Adrenal gland (tissue), 9 donors: ENCODE measurements at regions not wholly inside any gene's neighbourhood (a gene's known extent, or its start where the extent isn't known, plus 50 kb on each side); places are given as distances from the start of the nearest gene placed in this dataset.

ENCODE experiments used
- DNase-seq, 7 donors: peaks; one replicate each; pipeline ENCODE4 v3.0.0-alpha.2; 2019 to 2020
- H3K27ac ChIP-seq, 5 donors: fragments of 200-600 bp; sonication (generic) in 4 of 5; 1 replicate in 3 of 5; 2 replicates in 2 of 5; pipeline versions ENCODE4 v1.5.1 to v1.8.0; 2016 to 2020; ENCODE audit warnings: mild to moderate bottlenecking in 1 of 5
- H3K27me3 ChIP-seq: fragments of 200-600 bp; 2 replicates; pipeline ENCODE4 v1.8.0; 2021
- H3K36me3 ChIP-seq, 2 donors: fragments of 200-600 bp; replicated peaks in 1 of 2; 1 replicate in 1 of 2; 2 replicates in 1 of 2; pipeline versions ENCODE4 v1.5.1 to v1.8.0; 2018 to 2022
- H3K4me1 ChIP-seq, 2 donors: fragments of 200-600 bp; replicated peaks in 1 of 2; 1 replicate in 1 of 2; 2 replicates in 1 of 2; pipeline versions ENCODE4 v1.5.1 to v1.8.0; 2018 to 2021
- H3K4me3 ChIP-seq, 4 donors: fragments of 200-600 bp; sonication (generic) in 3 of 4; one replicate each; pipeline ENCODE4 v1.5.1; 2016 to 2018
- H3K9me3 ChIP-seq, 3 donors: fragments of 200-600 bp; sonication (generic) in 1 of 3; replicated peaks in 1 of 3; 1 replicate in 2 of 3; 2 replicates in 1 of 3; pipeline versions ENCODE4 v1.5.1 to v1.8.0; 2016 to 2021
- CTCF ChIP-seq, 6 experiments: fragments of 450-650 bp in 4 of 6; fragments of 200-600 bp in 2 of 6; sonication (generic) in 1 of 6; IDR thresholded peaks; 1 replicate in 5 of 6; 2 replicates in 1 of 6; pipeline versions ENCODE4 v1.5.1 to v1.8.0; 2016 to 2021; ENCODE audit warnings: antibody characterized with exemption in 6 of 6, mild to moderate bottlenecking in 2 of 6, moderate library complexity in 1 of 6
- POLR2A ChIP-seq, 2 donors: fragments of 450-650 bp; IDR thresholded peaks; one replicate each; pipeline ENCODE4 v1.6.1; 2017; ENCODE audit warnings: antibody characterized with exemption in 2 of 2, mild to moderate bottlenecking in 2 of 2, moderate library complexity in 1 of 2
- WGBS, 4 donors: extraction: QIAGEN DNeasy Blood & Tissue Kit in 2 of 4; methylation state at CpG; one replicate each; pipeline versions ENCODE4 v1.1.5 to v1.1.7; 2013 to 2017; 5-methylcytosine and 5-hydroxymethylcytosine counted together
- intact Hi-C, 2 donors: fragments of 100-400 bp; cut with DNase I; formaldehyde crosslinking; loops; one replicate each; pipeline versions ENCODE4 v1.14.1 to v1.15.0; 2022 to 2023
- donor health status: healthy with polysubstance abuse.
- donor health status: Bipolar disorder and iron deficiency.
- donor health status: DM: yes; HTN: yes; CAD: no.
- donor health status: DM: no; HTN: no; CAD: no.
- donor health status: DM: no; HTN: no; CAD: no.

GRCh38 chr13:67554286-67554685, 324.1 kb upstream of the PCDH9 start:
- H3K4me3 ChIP-seq = no peak overlapping the region
- TF ChIP-seq POLR2A (IDR thresholded peaks at IDR 0.05) (no peak), CTCF (IDR thresholded peaks at IDR 0.05) (no peak)
- no peaks in the 10 kb centered on the region for H3K36me3 ChIP-seq
- no peaks in the 10 kb centered on the region for H3K4me1 ChIP-seq
- H3K9me3 ChIP-seq = peaks cover 0 to 5% (median 5%) of the 10 kb centered on the region in 3 donors
- H3K27ac ChIP-seq = no peak overlapping the region
- intact Hi-C loops = no loop called here
- no peaks in the 10 kb centered on the region for H3K27me3 ChIP-seq
- DNase-seq = no peak

GRCh38 chr13:67549331-67549730, 319.2 kb upstream of the PCDH9 start:
- Histone ChIP-seq H3K4me3 (no peak overlapping the region), H3K4me1 (no peaks in the 10 kb centered on the region), H3K9me3 (no peaks in the 10 kb centered on the region), H3K36me3 (no peaks in the 10 kb centered on the region), H3K27ac (no peak overlapping the region), H3K27me3 (no peaks in the 10 kb centered on the region)
- intact Hi-C loops = no loop called here
- no peak for DNase-seq
- TF ChIP-seq CTCF (IDR thresholded peaks at IDR 0.05) = no peak
- TF ChIP-seq POLR2A (IDR thresholded peaks at IDR 0.05) = no peak
- WGBS, 4 donors = 68 to 82% (median 71%) methylated on average over 4 of the region's 4 CpGs

- Histone ChIP-seq H3K4me3 (no peak overlapping the region), H3K27ac (no peak overlapping the region), H3K27me3 (no peaks in the 10 kb centered on the region), H3K36me3 (no peaks in the 10 kb centered on the region), H3K9me3 (no peaks in the 10 kb centered on the region), H3K4me1 (no peaks in the 10 kb centered on the region)
- 41 to 67% (median 52%) methylated on average over 1 of the region's 1 CpG for WGBS, 4 donors
- intact Hi-C loops = no loop called here
- TF ChIP-seq POLR2A (IDR thresholded peaks at IDR 0.05) (no peak), CTCF (IDR thresholded peaks at IDR 0.05) (no peak)
- DNase-seq = no peak
These were observed 308.8 kb upstream of the PCDH9 start for GRCh38 chr13:67538906-67539305.

- DNase-seq = no peak
- no peak for TF ChIP-seq POLR2A (IDR thresholded peaks at IDR 0.05)
- TF ChIP-seq CTCF (IDR thresholded peaks at IDR 0.05) = no peak
- 68 to 81% (median 71%) methylated on average over 2 of the region's 2 CpGs for WGBS, 4 donors
These were observed 290.8 kb upstream of the PCDH9 start for GRCh38 chr13:67520886-67521285.

More at GRCh38 chr13:67520886-67521285, 290.8 kb upstream of the PCDH9 start:
- no peaks in the 10 kb centered on the region for H3K9me3 ChIP-seq
- H3K4me3 ChIP-seq = no peak overlapping the region
- H3K27ac ChIP-seq = no peak overlapping the region
- no peaks in the 10 kb centered on the region for H3K36me3 ChIP-seq
- H3K4me1 ChIP-seq = no peaks in the 10 kb centered on the region
- intact Hi-C loops = no loop called here
- H3K27me3 ChIP-seq = no peaks in the 10 kb centered on the region
